IMR-90 (cell line): ENCODE measurements at regions not wholly inside any gene's neighbourhood (a gene's known extent, or its start where the extent isn't known, plus 50 kb on each side); places are given as distances from the start of the nearest gene placed in this dataset.

Experiments used
- ATAC-seq: fragments of 200-7000 bp; cut with Tn5 transposase; 2 replicates; pipeline ENCODE4 v1.9.1; 2020; ENCODE audit warnings: low read depth, mild to moderate bottlenecking, moderate library complexity
- BruUV-seq: library from RNA; stranded (reverse); fragments of 400-500 nt; replicated peaks from 2 replicates; lab custom pipeline; 2021; lab: Mats Ljungman, UMichigan
- CTCF ChIA-PET: fragments of 300-600 bp; formaldehyde crosslinking; extraction: SDS; loops from one replicate; lab custom pipeline; 2021; ENCODE audit warnings: antibody characterized with exemption; lab: Yijun Ruan, JAX
- POLR2A ChIA-PET: fragments of 300-600 bp; sonication (Branson Sonifier 250); formaldehyde crosslinking; loops from one replicate; lab custom pipeline; 2022; ENCODE audit warnings: antibody characterized with exemption; ENCODE audit not compliant: unreplicated experiment; lab: Charles Lee
- DNase-seq: peaks from one replicate; pipeline ENCODE4 v3.0.0; 2013
- H2AFZ ChIP-seq: replicated peaks from 2 replicates; pipeline ENCODE3; 2013; ENCODE audit warnings: low read length, mild to moderate bottlenecking; ENCODE audit not compliant: poor library complexity
- H2AK5ac ChIP-seq: 2 replicates; pipeline ENCODE4 v1.6.1; 2013; ENCODE audit warnings: low read depth, low read length, inconsistent platforms
- H2AK9ac ChIP-seq: replicated peaks from 2 replicates; pipeline ENCODE3; 2013; ENCODE audit warnings: mild to moderate bottlenecking, low read depth, low read length, moderate library complexity; ENCODE audit not compliant: poor library complexity
- H2BK120ac ChIP-seq: 2 replicates; pipeline ENCODE4 v1.6.1; 2013; ENCODE audit warnings: low read depth, low read length, inconsistent platforms
- H2BK15ac ChIP-seq: 3 replicates; pipeline ENCODE4 v1.6.1; 2013; ENCODE audit warnings: low read depth, low read length, inconsistent platforms
- H2BK20ac ChIP-seq: 2 replicates; pipeline ENCODE4 v1.6.1; 2013; ENCODE audit warnings: low read depth, mild to moderate bottlenecking, inconsistent platforms, low read length, moderate library complexity
- H2BK5ac ChIP-seq: 2 replicates; pipeline ENCODE4 v1.6.1; 2013; ENCODE audit warnings: mild to moderate bottlenecking, low read depth, low read length, inconsistent platforms; ENCODE audit not compliant: poor library complexity, severe bottlenecking
- H3K14ac ChIP-seq: replicated peaks from 2 replicates; pipeline ENCODE4 v1.6.1; 2013; ENCODE audit warnings: low read depth, low read length, inconsistent platforms
- H3K18ac ChIP-seq: 2 replicates; pipeline ENCODE4 v1.6.1; 2013; ENCODE audit warnings: low read depth, low read length, control low read depth
- H3K23ac ChIP-seq: 2 replicates; pipeline ENCODE4 v1.6.1; 2013; ENCODE audit warnings: low read depth, low read length, inconsistent platforms
- H3K27ac ChIP-seq: 2 replicates; pipeline ENCODE4 v1.5.1; 2013; ENCODE audit warnings: mild to moderate bottlenecking, control low read depth, low read length; ENCODE audit not compliant: insufficient read depth
- H3K27me3 ChIP-seq: 2 replicates; pipeline ENCODE4 v1.6.1; 2013; ENCODE audit warnings: low read length; ENCODE audit not compliant: control insufficient read depth, insufficient read depth
- H3K36me3 ChIP-seq: 2 replicates; pipeline ENCODE4 v1.6.1; 2013; ENCODE audit warnings: low read length, mixed read lengths; ENCODE audit not compliant: control insufficient read depth, insufficient read depth
- H3K4ac ChIP-seq: 2 replicates; pipeline ENCODE4 v1.6.1; 2013; ENCODE audit warnings: low read depth, low read length, inconsistent platforms
- H3K4me1 ChIP-seq: 2 replicates; pipeline ENCODE4 v1.6.1; 2013; ENCODE audit warnings: low read length, mixed read lengths; ENCODE audit not compliant: control insufficient read depth, insufficient read depth
- H3K4me2 ChIP-seq: 2 replicates; pipeline ENCODE4 v1.6.1; 2013; ENCODE audit warnings: low read depth, mild to moderate bottlenecking, control low read depth, low read length, moderate library complexity
- H3K4me3 ChIP-seq: 2 replicates; pipeline ENCODE4 v1.5.1; 2013; ENCODE audit warnings: low read depth, mild to moderate bottlenecking, control low read depth, low read length, moderate library complexity; ENCODE audit not compliant: insufficient read depth
- H3K56ac ChIP-seq: 2 replicates; pipeline ENCODE4 v1.6.1; 2013; ENCODE audit warnings: low read length, inconsistent platforms; ENCODE audit not compliant: insufficient read depth; ENCODE audit errors: extremely low read depth
- H3K79me1 ChIP-seq, 2 experiments: 2 replicates each; pipeline ENCODE4 v1.6.1; 2013; ENCODE audit warnings: low read length in 2 of 2, inconsistent platforms in 1 of 2, low read depth in 1 of 2
- H3K9ac ChIP-seq: 2 replicates; pipeline ENCODE4 v1.6.1; 2013; ENCODE audit warnings: low read depth, low read length, control low read depth
- H3K9me1 ChIP-seq: 2 replicates; pipeline ENCODE4 v1.6.1; 2013; ENCODE audit warnings: low read length, inconsistent platforms; ENCODE audit not compliant: insufficient read depth
- H3K9me3 ChIP-seq: 2 replicates; pipeline ENCODE4 v1.6.1; 2013; ENCODE audit warnings: low read length; ENCODE audit not compliant: control insufficient read depth, insufficient read depth
- H4K20me1 ChIP-seq: 2 replicates; pipeline ENCODE4 v1.6.1; 2013; ENCODE audit warnings: low read length, inconsistent platforms; ENCODE audit not compliant: insufficient read depth
- H4K5ac ChIP-seq: 2 replicates; pipeline ENCODE4 v1.6.1; 2013; ENCODE audit warnings: mild to moderate bottlenecking, low read depth, low read length, control low read depth
- H4K8ac ChIP-seq, 2 experiments: 2 replicates each; pipeline ENCODE4 v1.6.1; 2013; ENCODE audit warnings: low read depth in 2 of 2, low read length in 2 of 2, control low read depth in 1 of 2, inconsistent platforms in 1 of 2
- H4K91ac ChIP-seq: 2 replicates; pipeline ENCODE4 v1.6.1; 2013; ENCODE audit warnings: low read depth, low read length, inconsistent platforms; ENCODE audit not compliant: insufficient read depth
- BHLHE40 ChIP-seq: fragments of 150-350 bp; IDR thresholded peaks from 2 replicates; pipeline ENCODE4 v1.6.1; 2016; ENCODE audit warnings: mild to moderate bottlenecking, low read depth, low read length
- CHD1 ChIP-seq: IDR thresholded peaks from 2 replicates; pipeline ENCODE4 v1.6.1; 2012; ENCODE audit warnings: low read depth, low read length, improper control_type of control experiment
- CTCF ChIP-seq: conservative IDR thresholded peaks from 2 replicates; pipeline ENCODE4 v1.5.1; 2012; ENCODE audit warnings: mild to moderate bottlenecking, low read depth, low read length, improper control_type of control experiment
- ELK1 ChIP-seq: fragments of 150-350 bp; IDR thresholded peaks from 2 replicates; pipeline ENCODE4 v1.6.1; 2016; ENCODE audit warnings: low read depth, mild to moderate bottlenecking, low read length, moderate library complexity, borderline replicate concordance
- MAZ ChIP-seq: IDR thresholded peaks from 2 replicates; pipeline ENCODE4 v1.6.1; 2012; ENCODE audit warnings: low read depth, mild to moderate bottlenecking, low read length, improper control_type of control experiment, moderate library complexity, borderline replicate concordance
- MXI1 ChIP-seq: IDR thresholded peaks from 2 replicates; pipeline ENCODE4 v1.6.1; 2012; ENCODE audit warnings: low read depth, mild to moderate bottlenecking, low read length, moderate library complexity, borderline replicate concordance
- RAD21 ChIP-seq: IDR thresholded peaks from 2 replicates; pipeline ENCODE4 v1.6.1; 2012; ENCODE audit warnings: low read length, improper control_type of control experiment
- RFX5 ChIP-seq: IDR thresholded peaks from 2 replicates; pipeline ENCODE4 v1.8.0; 2012; ENCODE audit warnings: low read depth, mild to moderate bottlenecking, low read length, moderate library complexity
- SMC3 ChIP-seq: fragments of 150-350 bp; IDR thresholded peaks from 2 replicates; pipeline ENCODE4 v1.6.1; 2016; ENCODE audit warnings: low read depth, mild to moderate bottlenecking, antibody characterized with exemption, low read length, moderate library complexity
- USF2 ChIP-seq: fragments of 150-350 bp; IDR thresholded peaks from 2 replicates; pipeline ENCODE4 v1.6.1; 2017; ENCODE audit warnings: mild to moderate bottlenecking, antibody characterized with exemption, low read length, low read depth
- dilution Hi-C: fragments of 300-500 bp; cut with HindIII; formaldehyde crosslinking; loops from one replicate; pipeline ENCODE4 v1.14.3; 2018; ENCODE audit warnings: low sequenced_read_pairs; ENCODE audit not compliant: unreplicated experiment
- in situ Hi-C: fragments of 300-500 bp; cut with MboI; formaldehyde crosslinking; loops from 3 replicates; pipeline ENCODE4 v1.14.3; 2019; ENCODE audit warnings: low sequenced_read_pairs, inconsistent platforms, mixed read lengths
- intact Hi-C: fragments of 100-400 bp; cut with micrococcal nuclease; formaldehyde crosslinking; loops from 2 replicates; pipeline ENCODE4 v1.10.0; 2022

- intact Hi-C loops: no loop called here
- dilution Hi-C loops: no loop called here
These were observed 242.5 kb downstream of the ADGRG6 start for GRCh38 chr6:142544199-142544838.

More at GRCh38 chr6:142544199-142544838, 242.5 kb downstream of the ADGRG6 start:
- no peak overlapping the region for H3K56ac ChIP-seq
- H3K36me3 ChIP-seq: no peaks in the 10 kb centered on the region
- H2AK9ac ChIP-seq: no peak overlapping the region
- H3K9ac ChIP-seq: no peak overlapping the region
- H3K9me3 ChIP-seq: no peaks in the 10 kb centered on the region
- H3K18ac ChIP-seq: no peak overlapping the region
- no peaks in the 10 kb centered on the region for H3K79me1 ChIP-seq
- H3K4ac ChIP-seq: no peak overlapping the region
- H3K4me3 ChIP-seq: no peak overlapping the region
- DNase-seq (no peak), ATAC-seq (no peak)
- H2AFZ ChIP-seq: no peak overlapping the region
- ChIA-PET POLR2A (no interaction called here), CTCF (no interaction called here)
- no peak overlapping the region for H4K8ac ChIP-seq
- H3K4me1 ChIP-seq: peaks cover 2% of the 10 kb centered on the region; the same call in 1 of the 2 replicates
- H2BK20ac ChIP-seq: no peak overlapping the region
- no peak overlapping the region for H2AK5ac ChIP-seq
- no peak overlapping the region for H3K4me2 ChIP-seq
- no peak overlapping the region for H3K14ac ChIP-seq
- BruUV-seq: no TSS peak
- no peaks in the 10 kb centered on the region for H4K20me1 ChIP-seq
- no peak overlapping the region for H2BK15ac ChIP-seq
- no peak overlapping the region for H3K23ac ChIP-seq
- no peak overlapping the region for H4K5ac ChIP-seq
- H4K91ac ChIP-seq: no peak overlapping the region
- in situ Hi-C loops: no loop called here
- H2BK120ac ChIP-seq: no peak overlapping the region
- peaks cover 8% of the 10 kb centered on the region for H3K27me3 ChIP-seq
- no peaks in the 10 kb centered on the region for H3K9me1 ChIP-seq
- TF ChIP-seq MXI1: no peak
- no peak for TF ChIP-seq CTCF
- no peak for TF ChIP-seq SMC3
- no peak for TF ChIP-seq MAZ
- no peak for TF ChIP-seq BHLHE40
- TF ChIP-seq RFX5: no peak
- TF ChIP-seq CHD1: no peak
- no peak for TF ChIP-seq RAD21
- TF ChIP-seq USF2: no peak
- TF ChIP-seq ELK1: no peak
- H3K27ac ChIP-seq: no peak overlapping the region
- no peak overlapping the region for H2BK5ac ChIP-seq
